ENCODE measurements at regions not wholly inside any gene's neighbourhood (a gene's known extent, or its start where the extent isn't known, plus 50 kb on each side); places are given as distances from the start of the nearest gene placed in this dataset.

DNA sequence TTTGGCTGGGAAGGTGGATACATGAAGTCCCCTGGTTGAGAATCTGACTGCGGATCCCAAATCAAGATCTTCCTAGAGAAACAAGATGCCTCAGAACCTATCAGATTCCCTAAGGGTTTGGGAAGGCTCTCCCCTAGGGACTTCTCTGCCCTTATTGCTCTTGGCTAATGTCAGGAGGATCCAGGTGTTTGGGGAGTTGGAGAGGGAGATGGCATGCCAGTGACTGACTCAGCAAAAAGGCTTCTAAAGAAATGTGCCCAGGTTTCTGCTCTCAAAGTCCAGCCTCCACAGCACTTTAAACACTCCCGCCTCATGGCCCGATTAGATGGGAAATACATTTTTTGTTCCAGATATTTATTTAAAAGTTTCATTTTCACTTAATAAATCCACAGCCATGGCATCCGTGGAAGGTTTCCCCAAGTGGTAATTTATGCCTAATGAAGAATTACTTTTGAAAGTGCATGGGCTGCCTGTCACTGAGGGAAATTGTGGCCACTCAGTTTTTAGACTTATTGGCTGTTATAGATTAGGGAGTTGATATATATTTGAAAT lies 156.4 kb downstream of the OSR1 start:
- ChIA-PET POLR2A (no interaction called here), CTCF (ENCODE audit: low intra/inter-chr PET ratio, low total read pairs) (no interaction called here)
- H3K4me1 ChIP-seq (ENCODE audit: insufficient read depth, low read length): no peaks in the 10 kb centered on the region
- no peak for DNase-seq (ENCODE audit: low spot score)
- no peaks in the 10 kb centered on the region for H3K27me3 ChIP-seq (ENCODE audit: control insufficient read depth in 1 of 2, insufficient read depth in 2 of 2, low read length in 2 of 2)
- no peak overlapping the region for H3K4me3 ChIP-seq (replicated peaks in 1 of 3; ENCODE audit: insufficient read depth in 1 of 3, low read depth in 2 of 3, low read length in 3 of 3)
- no peaks in the 10 kb centered on the region for H3K36me3 ChIP-seq (replicated peaks in 1 of 2; ENCODE audit: control insufficient read depth in 1 of 2, insufficient read depth in 2 of 2, low read length in 2 of 2)
- intact Hi-C loops (cut with micrococcal nuclease; ENCODE audit: unreplicated experiment) (no loop called here), in situ Hi-C loops (cut with HindIII; ENCODE audit: extremely low pct_ligation_motif_present, low pct_unique_long_range_greater_than_20kb) (no loop called here)
- H3K9ac ChIP-seq (ENCODE audit: insufficient read depth, low read depth, low read length): no peak overlapping the region
- ATAC-seq: no peak
- BruUV-seq (replicated peaks): no TSS peak
- no peak overlapping the region for H2AFZ ChIP-seq (ENCODE audit: low read length)
- WGBS (ENCODE audit: low lambda C conversion rate): 51% methylated on average over 4 of the region's 4 CpGs
- H3K9me3 ChIP-seq (ENCODE audit: low read length): no peaks in the 10 kb centered on the region
- no peaks in the 10 kb centered on the region for H4K20me1 ChIP-seq (ENCODE audit: insufficient read depth, low read length)
- no peaks in the 10 kb centered on the region for H3K79me2 ChIP-seq (ENCODE audit: insufficient read depth, low read length)
- TF ChIP-seq, protein P1, sequence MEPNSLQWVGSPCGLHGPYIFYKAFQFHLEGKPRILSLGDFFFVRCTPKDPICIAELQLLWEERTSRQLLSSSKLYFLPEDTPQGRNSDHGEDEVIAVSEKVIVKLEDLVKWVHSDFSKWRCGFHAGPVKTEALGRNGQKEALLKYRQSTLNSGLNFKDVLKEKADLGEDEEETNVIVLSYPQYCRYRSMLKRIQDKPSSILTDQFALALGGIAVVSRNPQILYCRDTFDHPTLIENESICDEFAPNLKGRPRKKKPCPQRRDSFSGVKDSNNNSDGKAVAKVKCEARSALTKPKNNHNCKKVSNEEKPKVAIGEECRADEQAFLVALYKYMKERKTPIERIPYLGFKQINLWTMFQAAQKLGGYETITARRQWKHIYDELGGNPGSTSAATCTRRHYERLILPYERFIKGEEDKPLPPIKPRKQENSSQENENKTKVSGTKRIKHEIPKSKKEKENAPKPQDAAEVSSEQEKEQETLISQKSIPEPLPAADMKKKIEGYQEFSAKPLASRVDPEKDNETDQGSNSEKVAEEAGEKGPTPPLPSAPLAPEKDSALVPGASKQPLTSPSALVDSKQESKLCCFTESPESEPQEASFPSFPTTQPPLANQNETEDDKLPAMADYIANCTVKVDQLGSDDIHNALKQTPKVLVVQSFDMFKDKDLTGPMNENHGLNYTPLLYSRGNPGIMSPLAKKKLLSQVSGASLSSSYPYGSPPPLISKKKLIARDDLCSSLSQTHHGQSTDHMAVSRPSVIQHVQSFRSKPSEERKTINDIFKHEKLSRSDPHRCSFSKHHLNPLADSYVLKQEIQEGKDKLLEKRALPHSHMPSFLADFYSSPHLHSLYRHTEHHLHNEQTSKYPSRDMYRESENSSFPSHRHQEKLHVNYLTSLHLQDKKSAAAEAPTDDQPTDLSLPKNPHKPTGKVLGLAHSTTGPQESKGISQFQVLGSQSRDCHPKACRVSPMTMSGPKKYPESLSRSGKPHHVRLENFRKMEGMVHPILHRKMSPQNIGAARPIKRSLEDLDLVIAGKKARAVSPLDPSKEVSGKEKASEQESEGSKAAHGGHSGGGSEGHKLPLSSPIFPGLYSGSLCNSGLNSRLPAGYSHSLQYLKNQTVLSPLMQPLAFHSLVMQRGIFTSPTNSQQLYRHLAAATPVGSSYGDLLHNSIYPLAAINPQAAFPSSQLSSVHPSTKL (CRISPR knock-in tag; IDR thresholded peaks at IDR 0.05): no peak
- TF ChIP-seq MAFK (conservative IDR thresholded peaks at IDR 0.05 in 1 of 2, IDR thresholded peaks at IDR 0.05 in 1 of 2; ENCODE audit: low read length in 2 of 2) (peak; percentile 68 to 87), KLF6 (CRISPR knock-in tag; IDR thresholded peaks at IDR 0.05) (no peak), MAFF (IDR thresholded peaks at IDR 0.05; ENCODE audit: low read depth, low read length) (peak; percentile 79)
- H3K27ac ChIP-seq (ENCODE audit: extremely low read length, insufficient read depth, low read length): no peak overlapping the region
- no peak for FAIRE-seq
- no peak overlapping the region for H3K4me2 ChIP-seq (ENCODE audit: low read depth, low read length)

DNA sequence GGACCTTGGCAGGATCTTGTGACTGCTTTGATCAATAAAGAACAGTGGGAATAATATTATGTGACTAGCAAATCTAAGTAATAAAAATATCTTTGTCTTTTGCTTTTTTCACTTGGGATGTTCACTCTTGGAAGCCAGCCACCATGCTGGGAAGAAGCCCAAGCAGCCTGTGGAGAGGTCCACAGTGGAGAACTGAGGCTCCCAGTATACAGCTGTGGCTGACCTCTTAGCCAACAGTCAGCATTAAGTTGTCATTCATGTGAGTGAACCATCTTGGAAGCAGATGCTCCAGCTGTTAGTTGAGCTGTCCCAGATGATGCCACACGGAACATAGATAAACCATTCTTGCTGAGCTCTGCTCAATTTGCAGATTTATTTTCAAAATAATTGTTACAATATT lies 160.0 kb downstream of the OSR1 start:
- DNase-seq (ENCODE audit: low spot score) (no peak), FAIRE-seq (no peak), ATAC-seq (no peak)
- Histone ChIP-seq H2AFZ (ENCODE audit: low read length) (no peak overlapping the region), H3K27me3 (ENCODE audit: control insufficient read depth in 1 of 2, insufficient read depth in 2 of 2, low read length in 2 of 2) (no peaks in the 10 kb centered on the region), H3K79me2 (ENCODE audit: insufficient read depth, low read length) (no peaks in the 10 kb centered on the region), H3K36me3 (replicated peaks in 1 of 2; ENCODE audit: control insufficient read depth in 1 of 2, insufficient read depth in 2 of 2, low read length in 2 of 2) (no peaks in the 10 kb centered on the region), H3K27ac (ENCODE audit: extremely low read length, insufficient read depth, low read length) (no peak overlapping the region), H3K4me1 (ENCODE audit: insufficient read depth, low read length) (no peaks in the 10 kb centered on the region), H3K4me3 (replicated peaks in 1 of 3; ENCODE audit: insufficient read depth in 1 of 3, low read depth in 2 of 3, low read length in 3 of 3) (no peak overlapping the region), H3K4me2 (ENCODE audit: low read depth, low read length) (no peak overlapping the region), H4K20me1 (ENCODE audit: insufficient read depth, low read length) (no peaks in the 10 kb centered on the region), H3K9ac (ENCODE audit: insufficient read depth, low read depth, low read length) (no peak overlapping the region), H3K9me3 (ENCODE audit: low read length) (no peaks in the 10 kb centered on the region)
- POLR2A ChIA-PET: no interaction called here
- CTCF ChIA-PET (ENCODE audit: low intra/inter-chr PET ratio, low total read pairs): no interaction called here
- 6% methylated on average over 1 of the region's 1 CpG for WGBS (ENCODE audit: low lambda C conversion rate)
- no TSS peak for BruUV-seq (replicated peaks)
- in situ Hi-C loops (cut with HindIII; ENCODE audit: extremely low pct_ligation_motif_present, low pct_unique_long_range_greater_than_20kb): no loop called here
- TF ChIP-seq, protein P2, sequence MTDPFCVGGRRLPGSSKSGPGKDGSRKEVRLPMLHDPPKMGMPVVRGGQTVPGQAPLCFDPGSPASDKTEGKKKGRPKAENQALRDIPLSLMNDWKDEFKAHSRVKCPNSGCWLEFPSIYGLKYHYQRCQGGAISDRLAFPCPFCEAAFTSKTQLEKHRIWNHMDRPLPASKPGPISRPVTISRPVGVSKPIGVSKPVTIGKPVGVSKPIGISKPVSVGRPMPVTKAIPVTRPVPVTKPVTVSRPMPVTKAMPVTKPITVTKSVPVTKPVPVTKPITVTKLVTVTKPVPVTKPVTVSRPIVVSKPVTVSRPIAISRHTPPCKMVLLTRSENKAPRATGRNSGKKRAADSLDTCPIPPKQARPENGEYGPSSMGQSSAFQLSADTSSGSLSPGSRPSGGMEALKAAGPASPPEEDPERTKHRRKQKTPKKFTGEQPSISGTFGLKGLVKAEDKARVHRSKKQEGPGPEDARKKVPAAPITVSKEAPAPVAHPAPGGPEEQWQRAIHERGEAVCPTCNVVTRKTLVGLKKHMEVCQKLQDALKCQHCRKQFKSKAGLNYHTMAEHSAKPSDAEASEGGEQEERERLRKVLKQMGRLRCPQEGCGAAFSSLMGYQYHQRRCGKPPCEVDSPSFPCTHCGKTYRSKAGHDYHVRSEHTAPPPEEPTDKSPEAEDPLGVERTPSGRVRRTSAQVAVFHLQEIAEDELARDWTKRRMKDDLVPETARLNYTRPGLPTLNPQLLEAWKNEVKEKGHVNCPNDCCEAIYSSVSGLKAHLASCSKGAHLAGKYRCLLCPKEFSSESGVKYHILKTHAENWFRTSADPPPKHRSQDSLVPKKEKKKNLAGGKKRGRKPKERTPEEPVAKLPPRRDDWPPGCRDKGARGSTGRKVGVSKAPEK (CRISPR knock-in tag; IDR thresholded peaks at IDR 0.05; ENCODE audit: borderline replicate concordance): no peak
- TF ChIP-seq CAMTA2 (CRISPR knock-in tag; IDR thresholded peaks at IDR 0.05; ENCODE audit: borderline replicate concordance) (no peak), KDM4B (CRISPR knock-in tag; IDR thresholded peaks at IDR 0.05) (no peak), PAWR (CRISPR knock-in tag; IDR thresholded peaks at IDR 0.05; ENCODE audit: borderline replicate concordance) (no peak), GTF3A (CRISPR knock-in tag; conservative IDR thresholded peaks at IDR 0.05) (no peak)
- TF ChIP-seq, protein P3, sequence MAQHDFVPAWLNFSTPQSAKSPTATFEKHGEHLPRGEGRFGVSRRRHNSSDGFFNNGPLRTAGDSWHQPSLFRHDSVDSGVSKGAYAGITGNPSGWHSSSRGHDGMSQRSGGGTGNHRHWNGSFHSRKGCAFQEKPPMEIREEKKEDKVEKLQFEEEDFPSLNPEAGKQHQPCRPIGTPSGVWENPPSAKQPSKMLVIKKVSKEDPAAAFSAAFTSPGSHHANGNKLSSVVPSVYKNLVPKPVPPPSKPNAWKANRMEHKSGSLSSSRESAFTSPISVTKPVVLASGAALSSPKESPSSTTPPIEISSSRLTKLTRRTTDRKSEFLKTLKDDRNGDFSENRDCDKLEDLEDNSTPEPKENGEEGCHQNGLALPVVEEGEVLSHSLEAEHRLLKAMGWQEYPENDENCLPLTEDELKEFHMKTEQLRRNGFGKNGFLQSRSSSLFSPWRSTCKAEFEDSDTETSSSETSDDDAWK (CRISPR knock-in tag; IDR thresholded peaks at IDR 0.05): no peak
- intact Hi-C loops (cut with micrococcal nuclease; ENCODE audit: unreplicated experiment): no loop called here
